Breast epithelium (tissue), 3 donors: ENCODE measurements at regions not wholly inside any gene's neighbourhood (a gene's known extent, or its start where the extent isn't known, plus 50 kb on each side); places are given as distances from the start of the nearest gene placed in this dataset.

Source experiments
- CTCF ChIP-seq, 3 donors: fragments of 450-650 bp; IDR thresholded peaks; one replicate each; pipeline ENCODE4 v1.5.1; 2016 to 2017; ENCODE audit warnings: antibody characterized with exemption in 3 of 3, mild to moderate bottlenecking in 3 of 3, moderate library complexity in 3 of 3
- POLR2AphosphoS5 ChIP-seq, 3 donors: sonication (generic); formaldehyde crosslinking; IDR thresholded peaks; one replicate each; pipeline ENCODE4 v1.6.1; 2017; ENCODE audit warnings: antibody characterized with exemption in 3 of 3

GRCh38 chr22:45107671-45108070, 56.1 kb upstream of the NUP50 start:
- no peak for TF ChIP-seq CTCF (IDR thresholded peaks at IDR 0.05)
- no peak for TF ChIP-seq POLR2AphosphoS5 (IDR thresholded peaks at IDR 0.05)
